Smooth muscle cell of the brain vasculature (primary cell): ENCODE measurements at regions not wholly inside any gene's neighbourhood (a gene's known extent, or its start where the extent isn't known, plus 50 kb on each side); places are given as distances from the start of the nearest gene placed in this dataset.

ENCODE experiments used
- DNase-seq: peaks from one replicate; pipeline ENCODE4 v3.0.0-alpha.2; 2012; ENCODE audit warnings: low read depth, low spot score

- no peak for DNase-seq
Observed at GRCh38 chr10:131703941-131704340, 196.9 kb upstream of the PPP2R2D start.

GRCh38 chr10:131706476-131706875 lies 194.3 kb upstream of the PPP2R2D start:
- DNase-seq: no peak

GRCh38 chr10:131706952-131707351 lies 193.9 kb upstream of the PPP2R2D start:
- DNase-seq: no peak

- DNase-seq: no peak
Observed at GRCh38 chr10:131708225-131708880, 192.5 kb upstream of the PPP2R2D start.

- no peak for DNase-seq
Observed at GRCh38 chr10:131710142-131710861, 190.5 kb upstream of the PPP2R2D start.

GRCh38 chr10:131722121-131722520 lies 178.7 kb upstream of the PPP2R2D start:
- no peak for DNase-seq

GRCh38 chr10:131722525-131723264 lies 178.1 kb upstream of the PPP2R2D start:
- DNase-seq: no peak

GRCh38 chr10:131723297-131724168 lies 177.3 kb upstream of the PPP2R2D start:
- no peak for DNase-seq

GRCh38 chr10:131724169-131724545 lies 176.7 kb upstream of the PPP2R2D start:
- no peak for DNase-seq

GRCh38 chr10:131724891-131725580 lies 175.8 kb upstream of the PPP2R2D start:
- no peak for DNase-seq

- no peak for DNase-seq
Observed at GRCh38 chr10:131725581-131726069, 175.2 kb upstream of the PPP2R2D start.

GRCh38 chr10:131726076-131726880 lies 174.5 kb upstream of the PPP2R2D start:
- no peak for DNase-seq

- no peak for DNase-seq
Observed at GRCh38 chr10:131726967-131727366, 173.8 kb upstream of the PPP2R2D start.

- no peak for DNase-seq
Observed at GRCh38 chr10:131727560-131727959, 173.2 kb upstream of the PPP2R2D start.

- no peak for DNase-seq
Observed at GRCh38 chr10:131728286-131729228, 172.3 kb upstream of the PPP2R2D start.

- DNase-seq: no peak
Observed at GRCh38 chr10:131729361-131729760, 171.4 kb upstream of the PPP2R2D start.

- no peak for DNase-seq
Observed at GRCh38 chr10:131729938-131730660, 170.7 kb upstream of the PPP2R2D start.

- DNase-seq: no peak
Observed at GRCh38 chr10:131730771-131731497, 169.9 kb upstream of the PPP2R2D start.
